Naive thymus-derived CD4-positive, alpha-beta T cell (primary cell): ENCODE measurements at regions not wholly inside any gene's neighbourhood (a gene's known extent, or its start where the extent isn't known, plus 50 kb on each side); places are given as distances from the start of the nearest gene placed in this dataset.
"Not testable (repeated sequence)": the region's sequence is repeated elsewhere in the genome, so short reads cannot be mapped to it uniquely, and the experiment has no call there.

Source experiments
- ATAC-seq: fragments of 150-1000 bp; cut with Tn5 transposase; 2 replicates; pipeline ENCODE4 v1.10.0; 2021; ENCODE audit warnings: mild to moderate bottlenecking, moderate library complexity
- CTCF ChIA-PET: fragments of 350-600 bp; sonication (Branson Sonifier 250); formaldehyde crosslinking; loops from one replicate; lab custom pipeline; 2021; ENCODE audit warnings: antibody characterized with exemption; lab: Charles Lee
- POLR2A ChIA-PET: fragments of 350-600 bp; sonication (Branson Sonifier 250); formaldehyde crosslinking; loops from one replicate; lab custom pipeline; 2021; ENCODE audit warnings: antibody characterized with exemption, inconsistent platforms; lab: Charles Lee
- DNase-seq, 9 donors: peaks; one replicate each; pipeline versions ENCODE4 v3.0.0 to v3.0.0-alpha.2; 2020 to 2022; ENCODE audit warnings: mixed read lengths in 1 of 9
- H3K27ac ChIP-seq: one replicate; pipeline ENCODE4 v1.7.0; 2013; ENCODE audit warnings: mild to moderate bottlenecking, low read depth, low read length, moderate library complexity
- H3K27me3 ChIP-seq, 2 donors: one replicate each; pipeline ENCODE4 v1.7.0; 2013; ENCODE audit warnings: low read length in 2 of 2, mild to moderate bottlenecking in 2 of 2, moderate library complexity in 2 of 2; ENCODE audit not compliant: control insufficient read depth in 2 of 2, insufficient read depth in 2 of 2
- H3K36me3 ChIP-seq, 3 experiments: 1 replicate in 2 of 3; 2 replicates in 1 of 3; pipeline ENCODE4 v1.7.0; 2013; ENCODE audit warnings: low read length in 3 of 3, mild to moderate bottlenecking in 3 of 3, moderate library complexity in 1 of 3; ENCODE audit not compliant: insufficient read depth in 3 of 3, control insufficient read depth in 2 of 3
- H3K4me1 ChIP-seq, 2 donors: one replicate each; pipeline ENCODE4 v1.7.0; 2013; ENCODE audit warnings: low read length in 2 of 2, mild to moderate bottlenecking in 2 of 2, moderate library complexity in 1 of 2; ENCODE audit not compliant: control insufficient read depth in 2 of 2, insufficient read depth in 2 of 2
- H3K4me3 ChIP-seq: 2 replicates; pipeline ENCODE4 v1.7.0; 2013; ENCODE audit warnings: mild to moderate bottlenecking, low read length
- H3K9me3 ChIP-seq, 3 experiments: 1 replicate in 2 of 3; 2 replicates in 1 of 3; pipeline ENCODE4 v1.7.0; 2013; ENCODE audit warnings: low read length in 3 of 3; ENCODE audit not compliant: control insufficient read depth in 2 of 3
- H3K27ac Mint-ChIP-seq, 9 donors: one replicate each; pipeline ENCODE4 v1.8.0; 2020 to 2022; ENCODE audit warnings: mixed read lengths in 9 of 9, mild to moderate bottlenecking in 8 of 9, moderate library complexity in 5 of 9, inconsistent platforms in 2 of 9
- H3K27me3 Mint-ChIP-seq, 5 donors: one replicate each; pipeline ENCODE4 v1.8.0; 2021 to 2022; ENCODE audit warnings: mixed read lengths in 5 of 5, mild to moderate bottlenecking in 1 of 5
- H3K36me3 Mint-ChIP-seq, 5 donors: one replicate each; pipeline ENCODE4 v1.8.0; 2020 to 2022; ENCODE audit warnings: mixed read lengths in 5 of 5, mild to moderate bottlenecking in 3 of 5, inconsistent platforms in 1 of 5
- H3K4me1 Mint-ChIP-seq, 7 donors: one replicate each; pipeline ENCODE4 v1.8.0; 2020 to 2022; ENCODE audit warnings: mixed read lengths in 7 of 7, mild to moderate bottlenecking in 3 of 7, inconsistent platforms in 1 of 7
- H3K4me3 Mint-ChIP-seq, 10 donors: one replicate each; pipeline ENCODE4 v1.8.0; 2020 to 2022; ENCODE audit warnings: mild to moderate bottlenecking in 10 of 10, mixed read lengths in 10 of 10, moderate library complexity in 6 of 10, inconsistent platforms in 2 of 10
- H3K9me3 Mint-ChIP-seq, 11 donors: one replicate each; pipeline ENCODE4 v1.8.0; 2020 to 2022; ENCODE audit warnings: mixed read lengths in 11 of 11, mild to moderate bottlenecking in 4 of 11, inconsistent platforms in 1 of 11, moderate library complexity in 1 of 11
- intact Hi-C, 2 donors: fragments of 100-400 bp; cut with micrococcal nuclease; formaldehyde crosslinking; loops; one replicate each; pipeline ENCODE4 v1.15.1; 2023

GRCh38 chr3:150323091-150323490 lies 85.0 kb upstream of the TSC22D2 start:
- H3K4me1 ChIP-seq, H3K4me3 Mint-ChIP-seq, H3K27me3 ChIP-seq, POLR2A ChIA-PET, H3K9me3 ChIP-seq, H3K36me3 Mint-ChIP-seq, intact Hi-C loops, CTCF ChIA-PET, H3K27ac ChIP-seq, H3K27ac Mint-ChIP-seq, H3K9me3 Mint-ChIP-seq, H3K4me1 Mint-ChIP-seq, H3K36me3 ChIP-seq, ATAC-seq, H3K4me3 ChIP-seq, DNase-seq: not testable (repeated sequence)
- H3K27me3 Mint-ChIP-seq = peaks cover 5 to 43% (median 22%) of the 10 kb centered on the region in 5 donors

- H3K4me3 ChIP-seq, ATAC-seq, H3K4me1 ChIP-seq, H3K9me3 ChIP-seq, intact Hi-C loops, DNase-seq, POLR2A ChIA-PET, H3K36me3 ChIP-seq, H3K27ac ChIP-seq, CTCF ChIA-PET, H3K36me3 Mint-ChIP-seq, H3K27me3 ChIP-seq, H3K9me3 Mint-ChIP-seq, H3K4me3 Mint-ChIP-seq, H3K4me1 Mint-ChIP-seq, H3K27ac Mint-ChIP-seq: not testable (repeated sequence)
- H3K27me3 Mint-ChIP-seq = peaks cover 5 to 31% (median 13%) of the 10 kb centered on the region in 5 donors
These were observed 87.1 kb upstream of the TSC22D2 start for GRCh38 chr3:150320971-150321370.

DNA sequence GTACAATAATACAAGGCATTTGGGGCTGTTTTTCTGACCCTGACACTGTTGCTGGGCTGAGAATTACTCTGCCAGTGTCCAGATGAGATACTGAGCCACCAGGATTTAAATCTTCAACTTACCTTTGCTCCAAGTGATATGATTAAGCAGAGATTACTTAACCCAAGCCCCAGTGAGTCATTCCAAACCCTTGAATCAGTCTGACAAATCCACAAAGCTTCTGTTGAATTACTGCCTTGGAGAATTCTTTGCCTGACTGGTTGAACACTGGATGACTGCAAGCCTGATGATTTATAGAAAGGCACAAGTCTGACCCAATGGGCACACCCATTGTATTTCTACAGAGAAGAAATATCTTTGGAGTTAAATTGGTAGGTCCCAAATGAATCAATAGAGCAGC lies 88.2 kb upstream of the TSC22D2 start:
- Histone ChIP-seq H3K4me1 (no peaks in the 10 kb centered on the region), H3K27ac (no peak overlapping the region), H3K36me3 (no peaks in the 10 kb centered on the region), H3K27me3 (no peaks in the 10 kb centered on the region), H3K4me3 (no peak overlapping the region), H3K9me3 (no peaks in the 10 kb centered on the region)
- ATAC-seq (no peak), DNase-seq (no peak)
- CTCF ChIA-PET = no interaction called here
- Mint-ChIP-seq H3K9me3 (no peaks in the 10 kb centered on the region), H3K4me3 (no peak overlapping the region), H3K36me3 (peaks cover 0 to 4% (median 0%) of the 10 kb centered on the region in 5 donors), H3K4me1 (no peaks in the 10 kb centered on the region), H3K27me3 (peaks cover 5 to 30% (median 7%) of the 10 kb centered on the region in 5 donors), H3K27ac (no peak overlapping the region)
- POLR2A ChIA-PET = no interaction called here
- intact Hi-C loops = loop anchor here in 1 of 2 donors (10.0 kb wide), 1 partner anchor 175 kb away; no protein-coding TSS in a partner anchor

DNA sequence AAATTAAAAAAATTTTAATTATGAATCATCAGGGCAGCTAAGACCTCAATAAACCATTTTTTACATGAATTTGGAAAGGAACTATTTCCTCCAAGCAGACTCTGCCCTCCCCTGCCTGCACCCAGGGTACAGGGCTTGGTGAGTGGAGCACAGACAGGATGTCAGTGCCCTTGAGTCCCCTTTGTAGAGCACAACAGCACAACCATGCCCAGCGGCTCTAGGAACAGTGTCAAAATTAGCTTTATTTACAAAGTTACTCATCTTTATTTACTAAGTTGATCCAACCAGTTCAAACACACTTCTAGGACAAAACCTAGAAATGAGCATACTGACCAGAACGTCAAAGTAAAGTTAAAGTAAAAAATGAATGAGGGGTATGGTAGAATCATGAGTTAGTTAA lies 90.6 kb upstream of the TSC22D2 start:
- H3K36me3 ChIP-seq = no peaks in the 10 kb centered on the region
- no peaks in the 10 kb centered on the region for H3K27me3 ChIP-seq
- H3K9me3 Mint-ChIP-seq = no peaks in the 10 kb centered on the region
- no peaks in the 10 kb centered on the region for H3K4me1 ChIP-seq
- intact Hi-C loops = loop anchor here in 1 of 2 donors (10.0 kb wide), 1 partner anchor 177 kb away; no protein-coding TSS in a partner anchor
- H3K4me3 ChIP-seq = no peak overlapping the region
- H3K27ac Mint-ChIP-seq = no peak overlapping the region
- no peak for DNase-seq
- peaks cover 7 to 35% (median 12%) of the 10 kb centered on the region in 5 donors for H3K27me3 Mint-ChIP-seq
- H3K4me3 Mint-ChIP-seq = no peak overlapping the region
- H3K27ac ChIP-seq = no peak overlapping the region
- ATAC-seq = no peak
- POLR2A ChIA-PET = no interaction called here
- CTCF ChIA-PET = no interaction called here
- no peaks in the 10 kb centered on the region for H3K9me3 ChIP-seq
- H3K4me1 Mint-ChIP-seq = no peaks in the 10 kb centered on the region
- H3K36me3 Mint-ChIP-seq = peaks cover 0 to 4% (median 0%) of the 10 kb centered on the region in 5 donors

GRCh38 chr3:150315721-150316120 lies 92.4 kb upstream of the TSC22D2 start:
- peaks cover 0 to 3% (median 0%) of the 10 kb centered on the region in 5 donors for H3K36me3 Mint-ChIP-seq
- H3K27me3 Mint-ChIP-seq = peaks cover 0 to 37% (median 14%) of the 10 kb centered on the region in 5 donors
- H3K27me3 ChIP-seq = no peaks in the 10 kb centered on the region
- H3K36me3 ChIP-seq = no peaks in the 10 kb centered on the region
- no peaks in the 10 kb centered on the region for H3K4me1 Mint-ChIP-seq
- no peak for DNase-seq
- H3K9me3 Mint-ChIP-seq = no peaks in the 10 kb centered on the region
- ChIA-PET CTCF (interaction anchor here (0.7 kb wide), 1 partner anchor 42 kb away, joined by 3 read pairs; no protein-coding TSS in a partner anchor), POLR2A (no interaction called here)
- no peak overlapping the region for H3K27ac ChIP-seq
- no peak overlapping the region for H3K4me3 ChIP-seq
- intact Hi-C loops = loop anchor here in 1 of 2 donors (10.0 kb wide), 1 partner anchor 179 kb away; no protein-coding TSS in a partner anchor
- H3K4me3 Mint-ChIP-seq = no peak overlapping the region
- no peaks in the 10 kb centered on the region for H3K9me3 ChIP-seq
- no peak for ATAC-seq
- no peaks in the 10 kb centered on the region for H3K4me1 ChIP-seq
- no peak overlapping the region for H3K27ac Mint-ChIP-seq

DNA sequence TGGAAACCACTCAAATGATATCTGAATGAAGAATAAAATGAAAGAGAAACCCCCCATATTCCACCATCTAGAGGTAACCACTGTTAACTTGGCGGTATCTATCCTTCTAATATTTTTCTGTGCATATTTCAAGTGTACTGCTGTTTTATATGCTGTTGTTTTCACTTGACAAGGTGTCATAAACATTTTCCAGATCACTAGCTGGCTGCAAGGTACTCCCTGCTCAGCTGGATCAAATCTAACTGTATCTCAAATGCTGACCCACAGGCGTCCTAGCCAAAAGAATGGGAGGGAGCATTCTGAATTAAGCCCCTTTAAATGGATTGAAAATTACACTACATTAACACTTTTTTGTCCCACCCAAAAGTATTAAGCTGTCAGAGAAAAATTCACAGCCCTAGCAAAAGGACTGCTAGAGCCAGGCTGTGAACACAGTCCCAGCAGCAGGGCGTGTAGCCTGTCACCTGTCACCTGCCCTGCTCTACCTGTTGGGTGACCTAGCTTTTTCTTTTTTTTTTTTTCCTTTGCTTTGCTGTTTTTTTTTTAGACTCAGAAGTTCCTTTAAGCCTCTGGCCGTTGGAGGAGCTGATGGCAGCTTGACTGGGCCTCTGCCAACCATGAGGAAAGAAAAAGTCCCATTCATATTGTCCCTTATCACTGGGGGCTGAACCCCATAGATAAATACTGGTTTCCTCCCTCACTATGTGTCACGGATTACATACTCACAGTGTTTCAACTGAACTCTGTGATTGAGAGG lies 93.7 kb upstream of the TSC22D2 start:
- Mint-ChIP-seq H3K4me3 (no peak overlapping the region), H3K27me3 (peaks cover 5 to 33% (median 14%) of the 10 kb centered on the region in 5 donors), H3K9me3 (no peaks in the 10 kb centered on the region), H3K27ac (no peak overlapping the region), H3K36me3 (peaks cover 0 to 3% (median 0%) of the 10 kb centered on the region in 5 donors), H3K4me1 (no peaks in the 10 kb centered on the region)
- intact Hi-C loops = loop anchor here in 1 of 2 donors (10.0 kb wide), 1 partner anchor 180 kb away; no protein-coding TSS in a partner anchor
- Histone ChIP-seq H3K9me3 (no peaks in the 10 kb centered on the region), H3K27me3 (no peaks in the 10 kb centered on the region), H3K4me3 (no peak overlapping the region), H3K27ac (no peak overlapping the region), H3K36me3 (no peaks in the 10 kb centered on the region), H3K4me1 (no peaks in the 10 kb centered on the region)
- ATAC-seq = no peak
- ChIA-PET POLR2A (no interaction called here), CTCF (interaction anchor here (0.7 kb wide), 1 partner anchor 19 kb away, joined by 3 read pairs; no protein-coding TSS in a partner anchor)
- DNase-seq = no peak
